ENCODE measurements at regions not wholly inside any gene's neighbourhood (a gene's known extent, or its start where the extent isn't known, plus 50 kb on each side); places are given as distances from the start of the nearest gene placed in this dataset.

- TF ChIP-seq CTCF (IDR thresholded peaks at IDR 0.05; ENCODE audit: insufficient read depth, low read length, missing control alignments): no peak
- no peak for DNase-seq (ENCODE audit: low read depth, low spot score)
- POLR2A ChIA-PET: no interaction called here
- H3K4me3 ChIP-seq (ENCODE audit: low read depth, low read length): no peak overlapping the region
- CTCF ChIA-PET: no interaction called here
Observed at GRCh38 chr4:110365761-110366160, 110.2 kb upstream of the ENPEP start.

GRCh38 chr4:110364911-110365520, 110.9 kb upstream of the ENPEP start:
- CTCF ChIA-PET: interaction anchor here (1.7 kb wide), 1 partner anchor 147 kb away, joined by 4 read pairs; no protein-coding TSS in a partner anchor
- POLR2A ChIA-PET: no interaction called here
- H3K4me3 ChIP-seq (ENCODE audit: low read depth, low read length): no peak overlapping the region
- no peak for TF ChIP-seq CTCF (IDR thresholded peaks at IDR 0.05; ENCODE audit: insufficient read depth, low read length, missing control alignments)
- DNase-seq (ENCODE audit: low read depth, low spot score): no peak

GRCh38 chr4:110361921-110362320, 114.0 kb upstream of the ENPEP start:
- DNase-seq (ENCODE audit: low read depth, low spot score): peak; percentile 7
- CTCF ChIA-PET: interaction anchor here (1.7 kb wide), 1 partner anchor 155 kb away, joined by 7 read pairs; no protein-coding TSS in a partner anchor
- H3K4me3 ChIP-seq (ENCODE audit: low read depth, low read length): no peak overlapping the region
- no peak for TF ChIP-seq CTCF (IDR thresholded peaks at IDR 0.05; ENCODE audit: insufficient read depth, low read length, missing control alignments)
- POLR2A ChIA-PET: no interaction called here

GRCh38 chr4:110359076-110359475, 116.9 kb upstream of the ENPEP start:
- POLR2A ChIA-PET: no interaction called here
- no peak for DNase-seq (ENCODE audit: low read depth, low spot score)
- no peak overlapping the region for H3K4me3 ChIP-seq (ENCODE audit: low read depth, low read length)
- CTCF ChIA-PET: no interaction called here
- TF ChIP-seq CTCF (IDR thresholded peaks at IDR 0.05; ENCODE audit: insufficient read depth, low read length, missing control alignments): no peak

GRCh38 chr4:110357521-110357920, 118.4 kb upstream of the ENPEP start:
- no peak for DNase-seq (ENCODE audit: low read depth, low spot score)
- CTCF ChIA-PET: no interaction called here

GRCh38 chr4:110354460-110354859, 121.5 kb upstream of the ENPEP start:
- POLR2A ChIA-PET: no interaction called here
- CTCF ChIA-PET: interaction anchor here (1.5 to 2.9 kb wide), 2 partner anchors 10 to 356 kb away, joined by 5 to 10 read pairs; no protein-coding TSS in a partner anchor
- DNase-seq (ENCODE audit: low read depth, low spot score): no peak
- TF ChIP-seq CTCF (IDR thresholded peaks at IDR 0.05; ENCODE audit: insufficient read depth, low read length, missing control alignments): no peak
- no peak overlapping the region for H3K4me3 ChIP-seq (ENCODE audit: low read depth, low read length)

More at GRCh38 chr4:110357521-110357920, 118.4 kb upstream of the ENPEP start:
- POLR2A ChIA-PET: no interaction called here
- TF ChIP-seq CTCF (IDR thresholded peaks at IDR 0.05; ENCODE audit: insufficient read depth, low read length, missing control alignments): no peak
- H3K4me3 ChIP-seq (ENCODE audit: low read depth, low read length): no peak overlapping the region

Data from AG04449 (cell line).